Astrocyte of the cerebellum (primary cell): ENCODE measurements at regions not wholly inside any gene's neighbourhood (a gene's known extent, or its start where the extent isn't known, plus 50 kb on each side); places are given as distances from the start of the nearest gene placed in this dataset.

Experiments used
- DNase-seq: peaks from one replicate; pipeline ENCODE4 v3.0.0-alpha.2; 2011; ENCODE audit warnings: low read depth
- H3K4me3 ChIP-seq: 2 replicates; pipeline ENCODE4 v1.5.1; 2011; ENCODE audit warnings: mild to moderate bottlenecking, low read depth, low read length, moderate library complexity
- in situ Hi-C: cut with HindIII; loops from 2 replicates; pipeline ENCODE4 v1.10.0; 2017; ENCODE audit warnings: low sequenced_read_pairs
- TF ChIP-seq, protein P1 (sequence below): IDR thresholded peaks from 2 replicates; pipeline ENCODE4 v1.5.1; 2012; ENCODE audit warnings: low read length, low read depth, moderate library complexity, mild to moderate bottlenecking; ENCODE audit errors: missing control alignments

GRCh38 chr14:82126006-82126405 is 592.4 kb upstream of the SEL1L start:
- TF ChIP-seq, protein P1, sequence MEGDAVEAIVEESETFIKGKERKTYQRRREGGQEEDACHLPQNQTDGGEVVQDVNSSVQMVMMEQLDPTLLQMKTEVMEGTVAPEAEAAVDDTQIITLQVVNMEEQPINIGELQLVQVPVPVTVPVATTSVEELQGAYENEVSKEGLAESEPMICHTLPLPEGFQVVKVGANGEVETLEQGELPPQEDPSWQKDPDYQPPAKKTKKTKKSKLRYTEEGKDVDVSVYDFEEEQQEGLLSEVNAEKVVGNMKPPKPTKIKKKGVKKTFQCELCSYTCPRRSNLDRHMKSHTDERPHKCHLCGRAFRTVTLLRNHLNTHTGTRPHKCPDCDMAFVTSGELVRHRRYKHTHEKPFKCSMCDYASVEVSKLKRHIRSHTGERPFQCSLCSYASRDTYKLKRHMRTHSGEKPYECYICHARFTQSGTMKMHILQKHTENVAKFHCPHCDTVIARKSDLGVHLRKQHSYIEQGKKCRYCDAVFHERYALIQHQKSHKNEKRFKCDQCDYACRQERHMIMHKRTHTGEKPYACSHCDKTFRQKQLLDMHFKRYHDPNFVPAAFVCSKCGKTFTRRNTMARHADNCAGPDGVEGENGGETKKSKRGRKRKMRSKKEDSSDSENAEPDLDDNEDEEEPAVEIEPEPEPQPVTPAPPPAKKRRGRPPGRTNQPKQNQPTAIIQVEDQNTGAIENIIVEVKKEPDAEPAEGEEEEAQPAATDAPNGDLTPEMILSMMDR, result no peak
- in situ Hi-C loops, result no loop called here
- DNase-seq, result no peak
- H3K4me3 ChIP-seq, result no peak overlapping the region

GRCh38 chr14:82134411-82134810 is 600.8 kb upstream of the SEL1L start:
- in situ Hi-C loops, result no loop called here
- DNase-seq, result no peak
- TF ChIP-seq, protein P1, result no peak
- no peak overlapping the region for H3K4me3 ChIP-seq

DNA sequence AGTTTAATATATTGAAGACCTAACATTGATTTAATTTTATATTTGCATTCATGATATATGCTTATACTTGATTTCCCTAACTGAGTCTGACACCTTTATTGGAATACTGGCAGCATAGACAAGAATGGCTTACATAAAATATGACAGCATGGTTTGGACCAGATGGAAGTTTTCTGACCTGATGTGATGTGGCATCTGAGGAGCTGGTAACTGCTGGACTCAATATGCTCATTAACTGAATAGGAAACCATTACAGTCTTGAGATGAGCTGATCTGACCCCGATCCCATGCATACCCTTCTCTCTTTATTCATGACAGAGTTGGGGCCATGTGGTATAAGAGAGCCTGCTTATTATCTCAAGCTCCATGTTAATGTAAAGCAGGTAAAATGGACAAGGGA is 604.8 kb upstream of the SEL1L start:
- TF ChIP-seq, protein P1, result no peak
- H3K4me3 ChIP-seq, result no peak overlapping the region
- no peak for DNase-seq
- in situ Hi-C loops, result no loop called here

DNA sequence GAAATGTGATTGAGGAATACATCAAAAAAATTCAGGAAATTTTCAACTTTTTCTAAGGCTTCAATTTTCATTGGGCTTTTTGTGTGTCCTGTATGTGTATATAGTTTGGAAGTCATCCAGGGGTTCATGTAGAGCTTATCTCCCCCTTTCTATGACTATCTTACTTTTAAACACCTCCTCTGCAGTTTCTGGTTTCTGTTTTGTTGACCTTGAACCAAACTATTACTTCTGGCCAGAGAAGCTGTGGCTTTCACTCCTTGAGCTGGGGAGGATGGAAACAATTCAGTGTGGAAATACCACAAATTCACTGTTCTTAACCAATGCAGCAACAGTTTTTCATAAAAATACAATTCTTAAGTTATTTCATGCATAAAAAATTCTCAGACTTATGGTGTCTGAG is 613.2 kb upstream of the SEL1L start:
- DNase-seq, result no peak
- in situ Hi-C loops, result no loop called here

DNA sequence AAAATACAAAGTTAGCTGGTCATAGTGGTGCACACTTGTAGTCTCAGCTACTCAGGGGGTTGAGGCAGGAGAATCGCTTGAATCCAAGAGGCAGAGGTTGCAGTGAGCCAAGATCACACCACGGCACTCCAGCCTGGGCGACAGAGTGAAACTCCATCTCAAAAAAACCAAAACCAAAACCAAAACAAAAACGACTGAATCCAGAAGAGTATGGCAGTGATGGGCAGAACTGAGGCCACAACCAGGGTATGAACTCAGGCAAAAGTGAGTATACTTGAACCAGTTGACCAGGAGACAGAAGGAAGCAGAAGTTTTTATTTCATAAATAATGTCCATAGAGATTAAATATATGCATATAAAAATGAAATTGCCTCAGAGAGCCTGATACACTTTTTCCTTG is 620.0 kb upstream of the SEL1L start:
- TF ChIP-seq, protein P1, result no peak
- H3K4me3 ChIP-seq, result no peak overlapping the region
- DNase-seq, result no peak
- in situ Hi-C loops, result no loop called here

More for the DNA sequence above, 613.2 kb upstream of the SEL1L start:
- no peak overlapping the region for H3K4me3 ChIP-seq
- TF ChIP-seq, protein P1, result no peak

GRCh38 chr14:82159624-82160023 is 626.0 kb upstream of the SEL1L start:
- no peak for DNase-seq
- in situ Hi-C loops, result no loop called here

More at GRCh38 chr14:82159624-82160023, 626.0 kb upstream of the SEL1L start:
- TF ChIP-seq, protein P1, result no peak
- no peak overlapping the region for H3K4me3 ChIP-seq
